ENCODE measurements at regions not wholly inside any gene's neighbourhood (a gene's known extent, or its start where the extent isn't known, plus 50 kb on each side); places are given as distances from the start of the nearest gene placed in this dataset.

DNA sequence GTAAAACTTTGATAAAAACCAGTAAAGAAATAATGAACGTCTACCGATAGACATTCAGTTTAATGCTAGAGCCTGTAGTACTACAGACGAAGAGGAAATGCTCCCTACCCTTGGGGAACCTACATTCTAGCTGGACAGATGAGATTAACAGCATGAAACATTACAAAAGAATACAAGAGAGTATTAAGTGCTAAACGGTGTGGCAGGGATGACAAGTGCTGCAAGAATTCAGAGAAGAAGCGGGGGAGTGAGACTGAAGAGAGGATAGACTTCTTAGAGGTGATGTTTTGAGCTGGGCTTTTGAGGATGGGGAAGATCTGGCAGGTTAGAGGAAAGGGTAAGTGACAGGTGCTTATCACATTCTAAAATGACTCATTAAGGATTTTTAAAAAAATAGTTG lies 52.6 kb upstream of the ESX1 start:
- TF ChIP-seq EGR1 (IDR thresholded peaks at IDR 0.05; ENCODE audit: low read depth in 2 of 2), result no peak
- TF ChIP-seq RAD21 (IDR thresholded peaks at IDR 0.05), result no peak
- TF ChIP-seq ATF3 (IDR thresholded peaks at IDR 0.05), result no peak
- TF ChIP-seq HNF4A (conservative IDR thresholded peaks at IDR 0.05), result no peak
- TF ChIP-seq YY1 (IDR thresholded peaks at IDR 0.05), result no peak
- TF ChIP-seq TAF1 (conservative IDR thresholded peaks at IDR 0.05), result no peak
- peaks cover 0 to 2% (median 0%) of the 10 kb centered on the region in 4 donors for H3K27me3 ChIP-seq (ENCODE audit: control insufficient read depth in 4 of 4, insufficient read depth in 4 of 4, low read length in 3 of 4)
- H3K9ac ChIP-seq (ENCODE audit: low read depth in 1 of 2, low read length in 2 of 2), result no peak overlapping the region
- no peak overlapping the region for H3K27ac ChIP-seq (ENCODE audit: low read depth in 1 of 2, low read length in 2 of 2)
- H3K4me1 ChIP-seq (ENCODE audit: control insufficient read depth in 4 of 4, insufficient read depth in 4 of 4, low read length in 3 of 4), result no peaks in the 10 kb centered on the region
- H3K9me3 ChIP-seq (ENCODE audit: control insufficient read depth in 4 of 4, low read length in 3 of 4), result no peaks in the 10 kb centered on the region
- no peaks in the 10 kb centered on the region for H3K36me3 ChIP-seq (ENCODE audit: control insufficient read depth in 4 of 4, insufficient read depth in 3 of 4, low read depth in 1 of 4, low read length in 3 of 4)
- DNase-seq (ENCODE audit: low spot score), result no peak
- no peak overlapping the region for H3K4me3 ChIP-seq (ENCODE audit: low read depth in 1 of 3, low read length in 3 of 3)
- 75% methylated on average over 5 of the region's 5 CpGs for WGBS

- TF ChIP-seq CTCF (IDR thresholded peaks at IDR 0.05; ENCODE audit: low read depth, low read length, missing input control) (no peak), REST (IDR thresholded peaks at IDR 0.05) (no peak), FOXA1 (IDR thresholded peaks at IDR 0.05) (no peak), FOXA2 (IDR thresholded peaks at IDR 0.05) (no peak), HNF4A (conservative IDR thresholded peaks at IDR 0.05) (no peak), RAD21 (IDR thresholded peaks at IDR 0.05) (no peak), RXRA (IDR thresholded peaks at IDR 0.05) (no peak), EGR1 (IDR thresholded peaks at IDR 0.05; ENCODE audit: low read depth in 2 of 2) (no peak)
- Histone ChIP-seq H3K36me3 (ENCODE audit: control insufficient read depth in 4 of 4, insufficient read depth in 3 of 4, low read depth in 1 of 4, low read length in 3 of 4) (no peaks in the 10 kb centered on the region), H3K27me3 (ENCODE audit: control insufficient read depth in 4 of 4, insufficient read depth in 4 of 4, low read length in 3 of 4) (peaks cover 0 to 2% (median 0%) of the 10 kb centered on the region in 4 donors), H3K4me1 (ENCODE audit: control insufficient read depth in 4 of 4, insufficient read depth in 4 of 4, low read length in 3 of 4) (no peaks in the 10 kb centered on the region), H3K4me3 (ENCODE audit: low read depth in 1 of 3, low read length in 3 of 3) (no peak overlapping the region), H3K27ac (ENCODE audit: low read depth in 1 of 2, low read length in 2 of 2) (no peak overlapping the region), H3K9me3 (ENCODE audit: control insufficient read depth in 4 of 4, low read length in 3 of 4) (no peaks in the 10 kb centered on the region), H3K9ac (ENCODE audit: low read depth in 1 of 2, low read length in 2 of 2) (no peak overlapping the region)
- DNase-seq (ENCODE audit: low spot score), result no peak
- 88% methylated on average over 9 of the region's 9 CpGs for WGBS
Measured at GRCh38 chrX:104306180-104306579, 51.4 kb upstream of the ESX1 start.
